HEK293 (cell line): ENCODE measurements at regions not wholly inside any gene's neighbourhood (a gene's known extent, or its start where the extent isn't known, plus 50 kb on each side); places are given as distances from the start of the nearest gene placed in this dataset.

Experiments used
- CTCF ChIA-PET: fragments of 350-600 bp; formaldehyde crosslinking; extraction: SDS; loops from one replicate; lab custom pipeline; 2021; ENCODE audit warnings: antibody characterized with exemption; lab: Yijun Ruan, JAX
- POLR2A ChIA-PET: fragments of 300-600 bp; formaldehyde crosslinking; extraction: SDS; loops from one replicate; lab custom pipeline; 2020; ENCODE audit warnings: antibody characterized with exemption, inconsistent platforms; lab: Yijun Ruan, JAX
- H3K27ac ChIP-seq: fragments of 200-500 bp; sonication (Bioruptor generic); 2 replicates; pipeline ENCODE4 v1.5.1; 2014; ENCODE audit warnings: low read depth, low read length, control low read depth, inconsistent platforms; ENCODE audit errors: extremely low read depth
- H3K36me3 ChIP-seq, 2 experiments: fragments of 200-500 bp in 1 of 2; sonication (Bioruptor generic) in 1 of 2; 1 replicate in 1 of 2; 2 replicates in 1 of 2; pipeline ENCODE4 v1.5.1; 2014 to 2017; ENCODE audit warnings: inconsistent platforms in 2 of 2, low read length in 2 of 2; ENCODE audit not compliant: control insufficient read depth in 2 of 2, insufficient read depth in 1 of 2
- H3K4me1 ChIP-seq: fragments of 200-500 bp; sonication (Bioruptor generic); 2 replicates; pipeline ENCODE4 v1.5.1; 2014; ENCODE audit warnings: mild to moderate bottlenecking, low read length, inconsistent platforms; ENCODE audit not compliant: control insufficient read depth, insufficient read depth
- H3K4me3 ChIP-seq: 2 replicates; pipeline ENCODE4 v1.5.1; 2011; ENCODE audit warnings: low read depth, mild to moderate bottlenecking, control low read depth, low read length, moderate library complexity
- H3K9me3 ChIP-seq: fragments of 200-500 bp; sonication (Bioruptor generic); 2 replicates; pipeline ENCODE4 v1.5.1; 2014; ENCODE audit warnings: low read depth, low read length, inconsistent platforms; ENCODE audit not compliant: control insufficient read depth, insufficient read depth
- MZF1 ChIP-seq: fragments of 450-650 bp; formaldehyde crosslinking; IDR thresholded peaks from 2 replicates; pipeline ENCODE4 v1.5.1; 2017; ENCODE audit warnings: missing biosample characterization, missing genetic modification characterization, borderline replicate concordance
- REPIN1 ChIP-seq: fragments of 450-650 bp; formaldehyde crosslinking; IDR thresholded peaks from 2 replicates; pipeline ENCODE4 v1.5.1; 2017; ENCODE audit warnings: missing biosample characterization, missing genetic modification characterization, low read depth
- ZBTB20 ChIP-seq: fragments of 450-650 bp; formaldehyde crosslinking; IDR thresholded peaks from 2 replicates; pipeline ENCODE4 v1.5.1; 2016; ENCODE audit warnings: missing biosample characterization, missing genetic modification characterization
- ZBTB8A ChIP-seq: fragments of 450-650 bp; formaldehyde crosslinking; IDR thresholded peaks from 2 replicates; pipeline ENCODE4 v1.5.1; 2016; ENCODE audit warnings: missing biosample characterization, missing genetic modification characterization
- ZNF138 ChIP-seq: fragments of 450-650 bp; formaldehyde crosslinking; IDR thresholded peaks from 2 replicates; pipeline ENCODE4 v1.5.1; 2016; ENCODE audit warnings: missing biosample characterization, missing genetic modification characterization, borderline replicate concordance
- ZNF174 ChIP-seq: fragments of 450-650 bp; formaldehyde crosslinking; IDR thresholded peaks from 2 replicates; pipeline ENCODE4 v1.5.0; 2017; ENCODE audit warnings: missing biosample characterization, mild to moderate bottlenecking, missing genetic modification characterization
- ZNF202 ChIP-seq: fragments of 450-650 bp; formaldehyde crosslinking; IDR thresholded peaks from 2 replicates; pipeline ENCODE4 v1.5.1; 2016; ENCODE audit warnings: missing biosample characterization, missing genetic modification characterization, borderline replicate concordance
- ZNF239 ChIP-seq: fragments of 450-650 bp; formaldehyde crosslinking; IDR thresholded peaks from 2 replicates; pipeline ENCODE4 v1.5.1; 2016; ENCODE audit warnings: missing biosample characterization, missing genetic modification characterization
- ZNF266 ChIP-seq: fragments of 450-650 bp; formaldehyde crosslinking; IDR thresholded peaks from 2 replicates; pipeline ENCODE4 v1.5.1; 2016; ENCODE audit warnings: missing biosample characterization, missing genetic modification characterization, low read depth
- ZNF423 ChIP-seq: fragments of 450-650 bp; formaldehyde crosslinking; IDR thresholded peaks from 2 replicates; pipeline ENCODE4 v1.5.1; 2016; ENCODE audit warnings: missing biosample characterization, missing genetic modification characterization
- ZNF473 ChIP-seq: fragments of 450-650 bp; formaldehyde crosslinking; IDR thresholded peaks from 2 replicates; pipeline ENCODE4 v1.5.1; 2017; ENCODE audit warnings: missing biosample characterization, missing genetic modification characterization
- ZNF560 ChIP-seq: fragments of 450-650 bp; formaldehyde crosslinking; IDR thresholded peaks from 2 replicates; pipeline ENCODE4 v1.5.1; 2017; ENCODE audit warnings: missing biosample characterization, missing genetic modification characterization, borderline replicate concordance
- ZNF596 ChIP-seq: fragments of 450-650 bp; IDR thresholded peaks from 2 replicates; pipeline ENCODE4 v1.5.0; 2018; ENCODE audit warnings: missing biosample characterization, mild to moderate bottlenecking, missing genetic modification characterization, moderate library complexity
- ZNF600 ChIP-seq: fragments of 450-650 bp; formaldehyde crosslinking; IDR thresholded peaks from 2 replicates; pipeline ENCODE4 v1.5.1; 2016; ENCODE audit warnings: missing biosample characterization, missing genetic modification characterization
- ZNF621 ChIP-seq: fragments of 450-650 bp; formaldehyde crosslinking; IDR thresholded peaks from 2 replicates; pipeline ENCODE4 v1.5.1; 2017; ENCODE audit warnings: missing biosample characterization, missing genetic modification characterization
- ZNF664 ChIP-seq: fragments of 450-650 bp; formaldehyde crosslinking; IDR thresholded peaks from 2 replicates; pipeline ENCODE4 v1.5.1; 2016; ENCODE audit warnings: missing biosample characterization, missing genetic modification characterization
- TF ChIP-seq, protein P1 (sequence below): fragments of 450-650 bp; IDR thresholded peaks from 2 replicates; pipeline ENCODE4 v1.5.1; 2018; ENCODE audit warnings: missing biosample characterization, mild to moderate bottlenecking, missing genetic modification characterization
- TF ChIP-seq, protein P2 (sequence below): IDR thresholded peaks from 2 replicates; pipeline ENCODE4 v1.6.1; 2011; ENCODE audit warnings: mild to moderate bottlenecking, low read depth, low read length, borderline replicate concordance
- TF ChIP-seq, protein P3 (sequence below): fragments of 450-650 bp; formaldehyde crosslinking; IDR thresholded peaks from 2 replicates; pipeline ENCODE4 v1.5.1; 2016; ENCODE audit warnings: missing biosample characterization, missing genetic modification characterization
- TF ChIP-seq, protein P4 (sequence below): fragments of 450-650 bp; formaldehyde crosslinking; IDR thresholded peaks from 2 replicates; pipeline ENCODE4 v1.5.1; 2016; ENCODE audit warnings: missing biosample characterization, missing genetic modification characterization
- TF ChIP-seq, protein P5 (sequence below): fragments of 450-650 bp; formaldehyde crosslinking; IDR thresholded peaks from 2 replicates; pipeline ENCODE4 v1.5.1; 2017; ENCODE audit warnings: missing biosample characterization, missing genetic modification characterization

DNA sequence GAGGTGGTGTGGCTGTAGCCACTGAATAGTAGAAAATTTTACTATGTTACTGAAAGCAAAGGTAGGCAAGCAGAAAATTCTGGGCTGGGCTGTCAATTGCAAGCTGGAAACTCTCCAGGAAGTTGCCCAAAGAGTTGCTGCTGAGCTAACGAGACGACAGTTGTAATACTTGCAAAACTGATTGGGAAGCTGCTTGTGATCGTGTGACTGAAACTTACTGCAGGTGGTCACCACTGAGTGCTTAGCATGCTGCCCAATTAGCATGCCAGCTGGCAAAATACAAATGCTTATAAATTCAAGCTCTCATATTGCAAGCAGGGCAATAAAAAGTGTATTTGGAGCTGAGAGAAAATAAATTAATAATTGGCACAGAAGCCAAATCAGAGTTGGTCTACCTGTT, 758.5 kb upstream of the EDIL3 start:
- POLR2A ChIA-PET: no interaction called here
- TF ChIP-seq, protein P1, sequence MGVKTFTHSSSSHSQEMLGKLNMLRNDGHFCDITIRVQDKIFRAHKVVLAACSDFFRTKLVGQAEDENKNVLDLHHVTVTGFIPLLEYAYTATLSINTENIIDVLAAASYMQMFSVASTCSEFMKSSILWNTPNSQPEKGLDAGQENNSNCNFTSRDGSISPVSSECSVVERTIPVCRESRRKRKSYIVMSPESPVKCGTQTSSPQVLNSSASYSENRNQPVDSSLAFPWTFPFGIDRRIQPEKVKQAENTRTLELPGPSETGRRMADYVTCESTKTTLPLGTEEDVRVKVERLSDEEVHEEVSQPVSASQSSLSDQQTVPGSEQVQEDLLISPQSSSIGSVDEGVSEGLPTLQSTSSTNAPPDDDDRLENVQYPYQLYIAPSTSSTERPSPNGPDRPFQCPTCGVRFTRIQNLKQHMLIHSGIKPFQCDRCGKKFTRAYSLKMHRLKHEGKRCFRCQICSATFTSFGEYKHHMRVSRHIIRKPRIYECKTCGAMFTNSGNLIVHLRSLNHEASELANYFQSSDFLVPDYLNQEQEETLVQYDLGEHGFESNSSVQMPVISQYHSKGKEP (tag by site-specific recombination): 0 out of 2 replicates have a peak, but pooled peaks have one; percentile 19
- TF ChIP-seq ZBTB20 (tag by site-specific recombination): no peak
- TF ChIP-seq, all 188 proteins: peak for 1
- Histone ChIP-seq H3K36me3 (no peaks in the 10 kb centered on the region), H3K27ac (no peak overlapping the region), H3K9me3 (no peaks in the 10 kb centered on the region), H3K4me3 (no peak overlapping the region), H3K4me1 (no peaks in the 10 kb centered on the region)
- CTCF ChIA-PET: no interaction called here

DNA sequence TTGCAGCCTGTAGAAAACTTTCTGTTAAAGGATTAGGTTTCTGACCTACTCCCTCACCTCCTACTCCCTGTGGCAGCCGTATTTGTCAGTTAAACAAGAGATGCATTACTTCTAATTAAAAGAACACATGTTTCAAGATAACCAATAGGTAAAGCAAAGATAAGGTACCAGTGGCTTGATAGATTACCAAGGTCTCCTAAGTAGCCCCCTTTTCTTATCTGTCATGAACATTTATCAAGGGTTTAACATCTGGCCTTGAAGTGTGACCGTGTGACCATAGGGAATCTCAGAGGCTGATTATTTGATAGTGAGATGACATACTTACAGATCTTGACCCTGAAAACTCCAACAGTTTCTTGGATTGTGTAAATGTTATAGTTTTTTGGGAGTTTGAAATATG, 764.0 kb upstream of the EDIL3 start:
- no peak overlapping the region for H3K4me3 ChIP-seq
- H3K36me3 ChIP-seq: no peaks in the 10 kb centered on the region
- POLR2A ChIA-PET: no interaction called here
- no peak overlapping the region for H3K27ac ChIP-seq
- H3K4me1 ChIP-seq: no peaks in the 10 kb centered on the region
- TF ChIP-seq, protein P2, sequence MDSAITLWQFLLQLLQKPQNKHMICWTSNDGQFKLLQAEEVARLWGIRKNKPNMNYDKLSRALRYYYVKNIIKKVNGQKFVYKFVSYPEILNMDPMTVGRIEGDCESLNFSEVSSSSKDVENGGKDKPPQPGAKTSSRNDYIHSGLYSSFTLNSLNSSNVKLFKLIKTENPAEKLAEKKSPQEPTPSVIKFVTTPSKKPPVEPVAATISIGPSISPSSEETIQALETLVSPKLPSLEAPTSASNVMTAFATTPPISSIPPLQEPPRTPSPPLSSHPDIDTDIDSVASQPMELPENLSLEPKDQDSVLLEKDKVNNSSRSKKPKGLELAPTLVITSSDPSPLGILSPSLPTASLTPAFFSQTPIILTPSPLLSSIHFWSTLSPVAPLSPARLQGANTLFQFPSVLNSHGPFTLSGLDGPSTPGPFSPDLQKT: no peak
- H3K9me3 ChIP-seq: no peaks in the 10 kb centered on the region
- CTCF ChIA-PET: no interaction called here

DNA sequence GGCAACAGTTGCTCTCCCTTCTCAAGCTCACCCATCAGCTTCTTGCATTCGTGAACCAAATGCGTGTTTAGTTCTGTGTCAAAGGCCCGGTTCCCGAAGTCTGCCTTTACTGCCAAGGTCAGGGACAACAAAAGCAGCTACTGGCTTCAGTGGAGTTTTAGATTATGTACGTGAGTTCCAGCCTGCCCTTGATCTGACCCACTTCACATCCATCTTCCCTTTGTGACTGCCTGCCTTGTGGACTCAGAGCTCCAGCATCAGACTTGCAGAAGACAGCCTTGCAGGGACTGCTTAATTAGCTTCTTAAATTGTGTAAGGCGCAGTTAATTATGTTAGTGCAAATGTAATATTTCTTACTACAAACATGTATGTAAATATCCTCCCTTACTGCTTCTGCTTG, 774.7 kb upstream of the EDIL3 start:
- POLR2A ChIA-PET: no interaction called here
- no peak overlapping the region for H3K27ac ChIP-seq
- H3K36me3 ChIP-seq: no peaks in the 10 kb centered on the region
- no peaks in the 10 kb centered on the region for H3K9me3 ChIP-seq
- H3K4me3 ChIP-seq: no peak overlapping the region
- TF ChIP-seq ZNF138 (tag by site-specific recombination): no peak
- no peak for TF ChIP-seq ZNF239
- TF ChIP-seq, protein P3, sequence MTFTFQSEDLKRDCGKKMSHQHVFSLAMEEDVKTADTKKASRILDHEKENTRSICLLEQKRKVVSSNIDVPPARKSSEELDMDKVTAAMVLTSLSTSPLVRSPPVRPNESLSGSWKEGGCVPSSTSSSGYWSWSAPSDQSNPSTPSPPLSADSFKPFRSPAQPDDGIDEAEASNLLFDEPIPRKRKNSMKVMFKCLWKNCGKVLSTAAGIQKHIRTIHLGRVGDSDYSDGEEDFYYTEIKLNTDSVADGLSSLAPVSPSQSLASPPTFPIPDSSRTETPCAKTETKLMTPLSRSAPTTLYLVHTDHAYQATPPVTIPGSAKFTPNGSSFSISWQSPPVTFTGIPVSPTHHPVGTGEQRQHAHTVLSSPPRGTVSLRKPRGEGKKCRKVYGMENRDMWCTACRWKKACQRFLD (tag by site-specific recombination): no peak
- no peak for TF ChIP-seq ZNF664 (tag by site-specific recombination)
- TF ChIP-seq ZNF423 (tag by site-specific recombination): no peak
- no peak for TF ChIP-seq ZNF174 (tag by site-specific recombination)
- TF ChIP-seq, protein P4, sequence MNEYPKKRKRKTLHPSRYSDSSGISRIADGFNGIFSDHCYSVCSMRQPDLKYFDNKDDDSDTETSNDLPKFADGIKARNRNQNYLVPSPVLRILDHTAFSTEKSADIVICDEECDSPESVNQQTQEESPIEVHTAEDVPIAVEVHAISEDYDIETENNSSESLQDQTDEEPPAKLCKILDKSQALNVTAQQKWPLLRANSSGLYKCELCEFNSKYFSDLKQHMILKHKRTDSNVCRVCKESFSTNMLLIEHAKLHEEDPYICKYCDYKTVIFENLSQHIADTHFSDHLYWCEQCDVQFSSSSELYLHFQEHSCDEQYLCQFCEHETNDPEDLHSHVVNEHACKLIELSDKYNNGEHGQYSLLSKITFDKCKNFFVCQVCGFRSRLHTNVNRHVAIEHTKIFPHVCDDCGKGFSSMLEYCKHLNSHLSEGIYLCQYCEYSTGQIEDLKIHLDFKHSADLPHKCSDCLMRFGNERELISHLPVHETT (tag by site-specific recombination): no peak
- no peak for TF ChIP-seq ZNF596 (tag by site-specific recombination)
- TF ChIP-seq MZF1 (tag by site-specific recombination): no peak
- TF ChIP-seq ZNF202 (tag by site-specific recombination): no peak
- no peak for TF ChIP-seq REPIN1 (tag by site-specific recombination)
- TF ChIP-seq ZNF560 (tag by site-specific recombination): no peak
- TF ChIP-seq ZBTB8A: no peak
- no peak for TF ChIP-seq ZNF266
- TF ChIP-seq, protein P5, sequence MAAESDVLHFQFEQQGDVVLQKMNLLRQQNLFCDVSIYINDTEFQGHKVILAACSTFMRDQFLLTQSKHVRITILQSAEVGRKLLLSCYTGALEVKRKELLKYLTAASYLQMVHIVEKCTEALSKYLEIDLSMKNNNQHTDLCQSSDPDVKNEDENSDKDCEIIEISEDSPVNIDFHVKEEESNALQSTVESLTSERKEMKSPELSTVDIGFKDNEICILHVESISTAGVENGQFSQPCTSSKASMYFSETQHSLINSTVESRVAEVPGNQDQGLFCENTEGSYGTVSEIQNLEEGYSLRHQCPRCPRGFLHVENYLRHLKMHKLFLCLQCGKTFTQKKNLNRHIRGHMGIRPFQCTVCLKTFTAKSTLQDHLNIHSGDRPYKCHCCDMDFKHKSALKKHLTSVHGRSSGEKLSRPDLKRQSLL (tag by site-specific recombination): no peak
- TF ChIP-seq ZNF600 (tag by site-specific recombination): no peak
- no peak for TF ChIP-seq ZNF621 (tag by site-specific recombination)
- TF ChIP-seq ZNF473 (tag by site-specific recombination): no peak
- TF ChIP-seq, all 188 proteins: peak for 0
- H3K4me1 ChIP-seq: no peaks in the 10 kb centered on the region
- CTCF ChIA-PET: no interaction called here
